SK-N-SH treated with all-trans-retinoic acid at 6 μM for 48 hours (cell line): ENCODE measurements at regions not wholly inside any gene's neighbourhood (a gene's known extent, or its start where the extent isn't known, plus 50 kb on each side); places are given as distances from the start of the nearest gene placed in this dataset.

Source experiments
- ARNTL ChIP-seq: fragments of 450-650 bp; formaldehyde crosslinking; IDR thresholded peaks from 2 replicates; pipeline ENCODE4 v1.5.0; 2020; ENCODE audit warnings: low read depth, mild to moderate bottlenecking, moderate library complexity, borderline replicate concordance
- CREB5 ChIP-seq: fragments of 250-450 bp; sonication (Bioruptor Pico); IDR thresholded peaks from 2 replicates; pipeline ENCODE4 v1.5.1; 2020; ENCODE audit warnings: low read depth, mild to moderate bottlenecking, moderate library complexity
- CSDC2 ChIP-seq: fragments of 250-450 bp; sonication (Bioruptor Pico); IDR thresholded peaks from 2 replicates; pipeline ENCODE4 v1.5.0; 2020; ENCODE audit warnings: mild to moderate bottlenecking, moderate library complexity
- CSRNP3 ChIP-seq: fragments of 250-450 bp; sonication (Bioruptor Pico); IDR thresholded peaks from 2 replicates; pipeline ENCODE4 v1.5.1; 2021; ENCODE audit warnings: mild to moderate bottlenecking, moderate library complexity
- ESRRG ChIP-seq: fragments of 250-450 bp; sonication (Bioruptor Pico); IDR thresholded peaks from 2 replicates; pipeline ENCODE4 v1.6.1; 2021; ENCODE audit warnings: mild to moderate bottlenecking
- PATZ1 ChIP-seq: fragments of 250-450 bp; sonication (Bioruptor Pico); IDR thresholded peaks from 2 replicates; pipeline ENCODE4 v1.8.0; 2020; ENCODE audit warnings: mild to moderate bottlenecking, moderate library complexity, borderline replicate concordance
- TCF4 ChIP-seq: fragments of 250-450 bp; sonication (Bioruptor Pico); IDR thresholded peaks from 2 replicates; pipeline ENCODE4 v1.8.0; 2021; ENCODE audit warnings: mild to moderate bottlenecking, moderate library complexity, borderline replicate concordance
- TSHZ2 ChIP-seq: fragments of 250-450 bp; sonication (Bioruptor Pico); IDR thresholded peaks from 2 replicates; pipeline ENCODE4 v1.5.0; 2020; ENCODE audit warnings: mild to moderate bottlenecking, moderate library complexity
- ZFP3 ChIP-seq: fragments of 250-450 bp; sonication (Bioruptor Pico); IDR thresholded peaks from 2 replicates; pipeline ENCODE4 v1.5.0; 2020; ENCODE audit warnings: mild to moderate bottlenecking, moderate library complexity
- ZFP30 ChIP-seq: fragments of 450-650 bp; formaldehyde crosslinking; IDR thresholded peaks from 2 replicates; pipeline ENCODE4 v1.5.0; 2022; ENCODE audit warnings: mild to moderate bottlenecking, moderate library complexity
- ZNF565 ChIP-seq: fragments of 450-650 bp; formaldehyde crosslinking; conservative IDR thresholded peaks from 2 replicates; pipeline ENCODE4 v1.5.0; 2020; ENCODE audit warnings: low read depth, mild to moderate bottlenecking, moderate library complexity

- TF ChIP-seq TCF4 (CRISPR knock-in tag) = no peak
- TF ChIP-seq ESRRG (CRISPR knock-in tag) = no peak
- TF ChIP-seq ZFP30 (CRISPR knock-in tag) = no peak
- TF ChIP-seq CSDC2 = no peak
- no peak for TF ChIP-seq ZFP3 (CRISPR knock-in tag)
- TF ChIP-seq PATZ1 (CRISPR knock-in tag) = no peak
- TF ChIP-seq CREB5 (CRISPR knock-in tag) = no peak
- no peak for TF ChIP-seq ZNF565 (CRISPR knock-in tag)
- TF ChIP-seq TSHZ2 (CRISPR knock-in tag) = no peak
- TF ChIP-seq CSRNP3 (CRISPR knock-in tag) = no peak
- TF ChIP-seq ARNTL = no peak
These were observed 166.4 kb upstream of the RASA1 start for GRCh38 chr5:87101321-87101720.
